ENCODE measurements at regions not wholly inside any gene's neighbourhood (a gene's known extent, or its start where the extent isn't known, plus 50 kb on each side); places are given as distances from the start of the nearest gene placed in this dataset.

DNA sequence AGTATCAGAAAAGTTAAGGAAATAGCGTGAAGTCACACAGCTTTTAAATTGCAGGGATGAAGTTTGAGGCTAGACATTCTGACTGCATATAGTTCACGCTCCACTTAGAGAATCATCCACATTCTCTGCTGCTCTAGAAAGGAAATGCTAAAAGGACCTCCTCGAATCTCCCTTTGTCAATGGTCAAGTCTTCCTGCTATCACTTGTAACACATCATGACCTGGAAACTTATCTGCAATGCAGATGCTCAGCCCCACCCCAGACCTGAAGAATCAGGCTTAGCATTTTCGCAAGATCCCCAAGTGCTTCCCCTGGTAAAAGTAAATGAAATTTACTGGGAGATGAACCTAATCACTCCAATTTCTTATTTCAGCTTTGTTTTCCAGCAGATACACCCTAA is 372.1 kb downstream of the LIG4 start:
- no peak overlapping the region for H3K9ac ChIP-seq
- peaks cover 86% of the 10 kb centered on the region for H3K79me2 ChIP-seq (ENCODE audit: insufficient read depth)
- peaks cover 3 to 26% of the 10 kb centered on the region in 2 experiments; a peak in 3 of 4 replicates for H3K4me1 ChIP-seq (ENCODE audit: control insufficient read depth in 1 of 2, insufficient read depth in 2 of 2, low read depth in 1 of 2, low read length in 1 of 2)
- H2AFZ ChIP-seq (ENCODE audit: low read depth) = no peak overlapping the region
- no peaks in the 10 kb centered on the region for H3K9me2 ChIP-seq
- DNase-seq = no peak
- CTCF ChIA-PET = no interaction called here
- POLR2A ChIA-PET = no interaction called here
- peaks cover 19% of the 10 kb centered on the region for H3F3A ChIP-seq (replicated peaks; ENCODE audit: insufficient read depth)
- 83% methylated on average over 4 of the region's 4 CpGs for WGBS (ENCODE audit: low lambda C conversion rate)
- no peak overlapping the region for H3K4me3 ChIP-seq (ENCODE audit: low read depth in 2 of 2, low read length in 1 of 2)
- peaks cover 15% of the 10 kb centered on the region; the same call in 1 of the 2 replicates for H4K20me1 ChIP-seq (ENCODE audit: insufficient read depth)
- H3K36me3 ChIP-seq (replicated peaks in 1 of 2; ENCODE audit: control insufficient read depth in 1 of 2, insufficient read depth in 2 of 2, low read length in 1 of 2) = peaks cover 2 to 7% of the 10 kb centered on the region in 2 experiments
- TF ChIP-seq RXRA (IDR thresholded peaks at IDR 0.05; ENCODE audit: borderline replicate concordance, low read depth) = no peak
- no peak for TF ChIP-seq YY1 (IDR thresholded peaks at IDR 0.05; ENCODE audit: low read depth)
- H3K27ac ChIP-seq (ENCODE audit: low read depth in 2 of 2, low read length in 1 of 2) = peak overlapping the region in 1 of 2 experiments; percentile 62; a peak in 2 of 4 replicates
- H3K4me2 ChIP-seq = no peak overlapping the region
- no peaks in the 10 kb centered on the region for H3K9me3 ChIP-seq
- H3K27me3 ChIP-seq (ENCODE audit: insufficient read depth) = no peaks in the 10 kb centered on the region

GRCh38 chr13:107842562-107843180 is 372.7 kb downstream of the LIG4 start:
- CTCF ChIA-PET = no interaction called here
- WGBS (ENCODE audit: low lambda C conversion rate) = 13% methylated on average over 3 of the region's 3 CpGs

More at GRCh38 chr13:107842562-107843180, 372.7 kb downstream of the LIG4 start:
- Histone ChIP-seq H2AFZ (ENCODE audit: low read depth) (no peak overlapping the region), H3K9me3 (no peaks in the 10 kb centered on the region), H3F3A (replicated peaks; ENCODE audit: insufficient read depth) (peaks cover 19% of the 10 kb centered on the region), H3K9me2 (no peaks in the 10 kb centered on the region), H3K4me3 (ENCODE audit: low read depth in 2 of 2, low read length in 1 of 2) (no peak overlapping the region; a peak in 1 of 4 replicates), H3K27ac (ENCODE audit: low read depth in 2 of 2, low read length in 1 of 2) (peak overlapping the region; percentile 47 to 62; a peak in 3 of 4 replicates), H3K4me2 (peak overlapping the region; percentile 66), H3K4me1 (ENCODE audit: control insufficient read depth in 1 of 2, insufficient read depth in 2 of 2, low read depth in 1 of 2, low read length in 1 of 2) (peaks cover 3 to 26% of the 10 kb centered on the region in 2 experiments; a peak in 3 of 4 replicates), H3K79me2 (ENCODE audit: insufficient read depth) (peaks cover 84% of the 10 kb centered on the region), H3K36me3 (replicated peaks in 1 of 2; ENCODE audit: control insufficient read depth in 1 of 2, insufficient read depth in 2 of 2, low read length in 1 of 2) (peaks cover 2 to 7% of the 10 kb centered on the region in 2 experiments), H4K20me1 (ENCODE audit: insufficient read depth) (peaks cover 8% of the 10 kb centered on the region; the same call in 1 of the 2 replicates), H3K9ac (no peak overlapping the region), H3K27me3 (ENCODE audit: insufficient read depth) (no peaks in the 10 kb centered on the region)
- TF ChIP-seq IRF3 (IDR thresholded peaks at IDR 0.05; ENCODE audit: low read depth, low read length) (no peak), TCF12 (IDR thresholded peaks at IDR 0.05) (peak; percentile 90), ELF1 (IDR thresholded peaks at IDR 0.05) (no peak), MEF2A (IDR thresholded peaks at IDR 0.05; ENCODE audit: borderline replicate concordance, low read depth) (peak; percentile 52; the same call in 1 of the 2 replicates), EP300 (IDR thresholded peaks at IDR 0.05; ENCODE audit: borderline replicate concordance in 1 of 2, low read depth in 1 of 2, low read length in 1 of 2) (peak in 1 of 2 experiments; percentile 84; a peak in 2 of 4 replicates), RXRA (IDR thresholded peaks at IDR 0.05; ENCODE audit: borderline replicate concordance, low read depth) (peak; percentile 29; the same call in 1 of the 2 replicates), NFIC (IDR thresholded peaks at IDR 0.05; ENCODE audit: borderline replicate concordance) (peak; percentile 72), PBX3 (IDR thresholded peaks at IDR 0.05) (peak; percentile 92), RCOR1 (IDR thresholded peaks at IDR 0.05; ENCODE audit: low read length) (no peak), FOXM1 (IDR thresholded peaks at IDR 0.05; ENCODE audit: low read depth) (no peak), TEAD4 (IDR thresholded peaks at IDR 0.05; ENCODE audit: borderline replicate concordance, insufficient read depth) (peak; percentile 78; the same call in 1 of the 2 replicates), FOSL2 (IDR thresholded peaks at IDR 0.05; ENCODE audit: borderline replicate concordance, low read depth) (peak; percentile 87; the same call in 1 of the 2 replicates), MAX (IDR thresholded peaks at IDR 0.05; ENCODE audit: low read depth) (peak; percentile 44; the same call in 1 of the 2 replicates), POLR2AphosphoS5 (IDR thresholded peaks at IDR 0.05; ENCODE audit: low read depth, low read length) (peak; percentile 44; the same call in 1 of the 2 replicates), JUND (IDR thresholded peaks at IDR 0.05) (peak; percentile 94)
- TF ChIP-seq, protein P1, sequence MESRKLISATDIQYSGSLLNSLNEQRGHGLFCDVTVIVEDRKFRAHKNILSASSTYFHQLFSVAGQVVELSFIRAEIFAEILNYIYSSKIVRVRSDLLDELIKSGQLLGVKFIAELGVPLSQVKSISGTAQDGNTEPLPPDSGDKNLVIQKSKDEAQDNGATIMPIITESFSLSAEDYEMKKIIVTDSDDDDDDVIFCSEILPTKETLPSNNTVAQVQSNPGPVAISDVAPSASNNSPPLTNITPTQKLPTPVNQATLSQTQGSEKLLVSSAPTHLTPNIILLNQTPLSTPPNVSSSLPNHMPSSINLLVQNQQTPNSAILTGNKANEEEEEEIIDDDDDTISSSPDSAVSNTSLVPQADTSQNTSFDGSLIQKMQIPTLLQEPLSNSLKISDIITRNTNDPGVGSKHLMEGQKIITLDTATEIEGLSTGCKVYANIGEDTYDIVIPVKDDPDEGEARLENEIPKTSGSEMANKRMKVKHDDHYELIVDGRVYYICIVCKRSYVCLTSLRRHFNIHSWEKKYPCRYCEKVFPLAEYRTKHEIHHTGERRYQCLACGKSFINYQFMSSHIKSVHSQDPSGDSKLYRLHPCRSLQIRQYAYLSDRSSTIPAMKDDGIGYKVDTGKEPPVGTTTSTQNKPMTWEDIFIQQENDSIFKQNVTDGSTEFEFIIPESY (IDR thresholded peaks at IDR 0.05; ENCODE audit: borderline replicate concordance, low read depth) = 0 out of 2 replicates have a peak, but pooled peaks have one; percentile 38
- TF ChIP-seq, protein P2, sequence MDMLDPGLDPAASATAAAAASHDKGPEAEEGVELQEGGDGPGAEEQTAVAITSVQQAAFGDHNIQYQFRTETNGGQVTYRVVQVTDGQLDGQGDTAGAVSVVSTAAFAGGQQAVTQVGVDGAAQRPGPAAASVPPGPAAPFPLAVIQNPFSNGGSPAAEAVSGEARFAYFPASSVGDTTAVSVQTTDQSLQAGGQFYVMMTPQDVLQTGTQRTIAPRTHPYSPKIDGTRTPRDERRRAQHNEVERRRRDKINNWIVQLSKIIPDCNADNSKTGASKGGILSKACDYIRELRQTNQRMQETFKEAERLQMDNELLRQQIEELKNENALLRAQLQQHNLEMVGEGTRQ (IDR thresholded peaks at IDR 0.05; ENCODE audit: borderline replicate concordance, low read depth, low read length) = no peak
- POLR2A ChIA-PET = no interaction called here
- no peak for DNase-seq
